NAMALWA (cell line): ENCODE measurements at regions not wholly inside any gene's neighbourhood (a gene's known extent, or its start where the extent isn't known, plus 50 kb on each side); places are given as distances from the start of the nearest gene placed in this dataset.

Source experiments
- DNase-seq: peaks from one replicate; pipeline ENCODE4 v3.0.0-alpha.2; 2015; ENCODE audit warnings: low spot score

DNA sequence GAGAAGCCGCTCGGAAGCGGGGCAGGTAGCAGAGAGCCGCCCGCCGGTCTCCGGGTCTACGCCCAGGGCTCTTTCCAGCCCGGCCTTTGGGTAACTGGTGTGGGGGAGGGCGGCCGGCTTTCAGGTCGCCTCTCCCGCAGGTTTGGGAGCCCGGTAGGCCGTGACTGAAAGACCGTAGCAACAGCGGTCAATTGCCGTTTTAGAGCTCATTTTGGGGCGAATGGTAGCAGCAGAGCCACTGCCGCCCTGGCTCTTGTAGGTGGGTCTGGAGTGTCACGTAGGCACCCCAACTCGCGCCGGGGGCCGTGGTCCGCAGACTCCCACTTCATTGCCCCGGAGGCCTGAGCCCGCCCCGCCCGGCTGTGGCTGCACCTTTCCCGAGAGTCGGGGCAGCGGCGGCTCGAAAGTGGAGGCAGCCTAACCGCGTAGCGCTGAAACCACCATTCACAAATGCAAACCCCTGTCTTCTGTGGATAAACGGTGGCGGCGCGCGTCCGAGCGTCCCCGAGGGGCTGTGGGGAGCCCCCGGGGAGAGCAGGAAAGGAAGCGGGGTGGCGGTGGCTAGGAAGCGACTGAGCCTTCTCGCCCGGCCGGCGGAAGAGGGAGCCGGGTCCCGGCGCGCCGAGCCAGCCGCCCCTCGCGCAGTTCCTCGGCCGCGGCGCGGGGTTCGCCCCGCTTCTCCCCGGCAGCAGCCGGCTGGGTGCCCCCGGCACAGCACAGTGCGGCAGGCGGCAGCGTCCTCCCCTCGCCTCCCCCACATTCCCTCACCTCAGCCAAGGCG is 2185.1 kb upstream of the TENM3 start:
- no peak for DNase-seq

DNA sequence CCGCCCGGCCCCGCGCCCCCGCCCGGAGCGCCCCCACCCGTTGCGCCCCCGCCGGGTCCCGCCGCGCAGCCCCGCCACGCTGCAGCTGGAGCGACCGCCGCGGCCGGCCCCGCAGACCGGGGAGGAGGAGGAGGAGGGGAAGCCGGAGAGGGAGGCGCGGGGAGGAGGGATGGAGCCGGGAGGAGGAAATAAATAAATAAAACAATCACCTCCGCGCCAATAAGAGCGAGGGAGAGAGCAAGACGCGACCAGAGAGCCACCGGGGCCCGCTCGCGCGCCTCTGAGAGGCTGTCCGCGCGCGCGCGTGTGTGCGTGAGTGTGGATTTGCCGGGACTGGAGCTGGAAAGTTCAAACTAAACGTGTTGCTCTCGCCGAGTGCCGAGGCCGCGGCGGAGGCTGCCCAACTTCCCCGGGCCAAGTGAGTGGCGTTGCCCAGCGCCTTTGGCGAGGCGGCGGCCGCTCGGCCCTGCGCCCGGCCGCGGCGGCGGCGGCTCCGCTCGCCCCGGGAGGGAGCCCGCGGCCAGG is 2184.4 kb upstream of the TENM3 start:
- no peak for DNase-seq

DNA sequence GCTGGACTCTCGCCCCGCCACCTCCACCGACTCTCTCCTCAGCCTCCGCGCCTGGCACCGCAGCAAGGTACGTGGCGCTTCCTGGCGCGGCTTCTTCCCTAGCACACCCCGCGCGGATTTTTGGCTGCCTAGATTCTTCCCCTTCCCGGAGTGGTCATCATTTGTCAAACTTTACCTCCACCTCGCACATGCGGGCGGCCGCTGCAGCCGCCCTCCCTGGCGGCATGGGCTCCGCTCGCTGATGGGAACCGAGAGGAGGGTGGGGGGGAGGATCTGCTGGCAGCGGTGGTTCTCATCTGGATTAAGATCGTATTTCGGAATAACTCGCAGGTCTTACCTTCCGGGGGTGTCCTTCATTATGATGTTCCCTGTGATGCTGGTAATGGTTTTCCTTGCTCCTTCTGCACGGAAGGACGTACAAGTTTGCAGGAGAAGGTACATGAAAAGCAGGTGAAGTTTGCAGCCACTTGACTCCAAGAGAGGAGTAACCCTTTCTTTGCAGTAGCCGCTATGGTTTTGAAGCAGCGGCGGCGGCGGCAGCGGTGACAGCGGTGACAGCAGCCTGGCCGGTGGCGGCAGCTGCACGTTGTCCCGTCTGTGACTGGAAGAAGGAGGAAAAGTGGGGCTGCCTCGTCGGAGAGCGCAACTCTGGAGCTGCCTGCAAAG is 2183.9 kb upstream of the TENM3 start:
- no peak for DNase-seq

DNA sequence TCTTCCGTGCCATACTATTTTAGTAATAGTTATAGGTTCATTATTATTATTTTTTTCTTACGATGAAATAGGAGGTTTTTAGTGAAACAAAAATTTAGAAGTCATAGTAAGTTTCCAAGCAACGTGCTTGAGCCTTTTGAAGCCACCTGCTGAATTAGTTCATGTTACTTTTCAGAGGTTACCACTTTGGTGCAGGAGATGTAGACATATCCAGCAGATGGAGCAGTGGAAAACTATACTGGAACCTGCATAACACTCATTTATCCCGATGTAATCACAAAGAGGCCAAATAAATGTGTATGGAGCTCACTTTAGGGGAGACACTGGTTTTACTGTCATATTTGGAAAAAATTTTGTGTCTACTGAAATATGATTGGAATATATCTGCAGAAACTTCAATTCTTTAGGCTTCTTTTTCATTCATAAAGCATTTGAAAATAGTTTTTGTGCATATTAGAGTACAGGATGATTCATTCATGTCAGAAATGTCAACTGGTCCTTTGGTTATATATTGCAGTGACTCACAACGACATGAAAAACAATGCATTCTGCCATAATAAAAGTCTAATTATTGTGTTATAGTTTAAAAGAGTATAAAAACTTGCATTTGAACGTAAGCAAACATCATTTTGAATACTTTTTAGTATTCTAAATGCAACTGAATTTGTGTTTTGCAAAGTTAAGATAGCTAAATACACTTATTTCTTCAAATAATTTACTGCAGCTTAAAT is 2182.9 kb upstream of the TENM3 start:
- no peak for DNase-seq

DNA sequence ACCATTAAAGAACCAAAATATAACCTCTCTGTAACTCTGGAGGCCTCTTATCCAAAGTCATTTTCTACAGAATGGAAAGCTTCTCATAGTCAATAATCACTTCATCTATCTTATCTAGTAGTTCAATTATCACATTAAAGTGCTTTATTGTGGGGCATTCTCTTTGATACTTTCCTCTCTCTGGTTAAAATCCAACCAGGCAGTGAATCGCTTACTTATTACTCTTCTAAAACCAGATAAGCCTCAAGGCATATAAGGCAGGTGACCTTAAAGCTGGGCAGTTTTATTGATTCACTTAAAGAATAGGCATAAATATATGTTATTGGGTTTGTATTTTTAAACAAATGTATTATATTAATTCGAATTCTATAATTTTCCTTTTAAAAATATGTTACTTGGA is 2162.1 kb upstream of the TENM3 start:
- no peak for DNase-seq

DNA sequence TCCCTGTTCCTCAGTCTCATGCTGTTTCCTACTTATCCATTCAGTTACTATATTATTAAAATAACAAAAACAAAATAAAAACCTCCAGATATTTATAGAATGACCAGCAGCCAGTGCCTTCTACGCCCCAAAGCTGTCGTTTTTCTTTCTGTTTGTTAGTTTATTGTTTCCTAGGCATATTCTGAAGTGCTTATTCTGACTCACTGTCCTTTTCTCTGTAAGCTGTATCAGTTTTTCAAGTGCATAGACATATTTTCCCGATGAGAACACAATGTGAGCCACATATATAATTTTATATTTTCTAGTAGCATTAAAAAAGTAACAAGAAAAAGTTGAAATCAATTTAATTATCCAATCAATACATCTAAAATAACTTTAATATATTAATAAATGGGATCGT is 2158.6 kb upstream of the TENM3 start:
- no peak for DNase-seq

DNA sequence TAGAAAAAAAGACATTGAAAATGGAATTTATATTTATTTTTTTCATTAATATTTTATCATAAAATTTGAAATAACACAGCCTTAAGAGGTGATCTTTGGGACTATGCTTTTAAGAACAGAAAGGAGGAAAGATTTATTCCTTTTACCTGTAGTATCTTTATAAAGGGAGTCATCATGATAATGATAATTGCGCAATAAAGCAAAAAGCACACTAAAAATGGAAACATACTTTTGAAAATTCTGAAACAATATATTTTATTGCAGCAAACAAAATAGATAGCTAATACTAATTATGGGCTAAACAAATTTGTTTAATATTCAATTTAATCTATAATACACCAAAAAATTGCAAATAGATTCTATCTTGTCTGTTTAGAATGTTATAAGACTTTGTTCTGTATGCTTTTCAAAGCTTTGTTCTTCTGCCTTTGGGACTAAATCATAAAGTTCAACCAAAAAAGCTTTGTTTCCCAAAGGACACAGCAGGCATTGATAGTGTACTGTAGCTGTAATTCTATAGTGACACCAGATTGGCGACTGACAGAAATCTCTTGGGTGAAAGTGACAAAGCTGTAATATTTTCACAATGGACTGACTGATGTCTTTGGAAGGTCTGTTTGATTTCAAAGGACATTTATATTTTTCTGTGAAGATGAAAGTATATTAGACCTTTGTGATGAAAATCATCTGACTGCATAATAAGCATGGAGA is 2156.6 kb upstream of the TENM3 start:
- DNase-seq, result no peak

DNA sequence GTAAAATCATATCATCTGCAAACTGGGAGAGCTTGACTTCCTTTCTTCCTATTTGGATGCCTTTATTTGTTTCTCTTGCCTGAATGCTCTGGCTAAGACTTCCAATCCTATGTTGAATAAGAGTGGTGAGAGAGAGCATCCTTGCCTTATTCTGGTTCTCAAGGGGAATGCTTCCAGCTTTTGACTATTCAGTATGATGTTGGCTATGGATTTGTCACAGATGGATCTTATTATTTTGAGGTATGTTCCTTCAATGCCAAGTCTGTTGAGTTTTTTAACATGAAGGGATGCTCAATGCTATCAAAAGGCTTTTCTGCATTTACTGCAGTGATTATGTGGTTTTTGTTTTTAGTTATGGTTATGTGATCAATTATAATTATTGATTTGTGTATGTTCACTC is 2144.6 kb upstream of the TENM3 start:
- DNase-seq, result no peak

DNA sequence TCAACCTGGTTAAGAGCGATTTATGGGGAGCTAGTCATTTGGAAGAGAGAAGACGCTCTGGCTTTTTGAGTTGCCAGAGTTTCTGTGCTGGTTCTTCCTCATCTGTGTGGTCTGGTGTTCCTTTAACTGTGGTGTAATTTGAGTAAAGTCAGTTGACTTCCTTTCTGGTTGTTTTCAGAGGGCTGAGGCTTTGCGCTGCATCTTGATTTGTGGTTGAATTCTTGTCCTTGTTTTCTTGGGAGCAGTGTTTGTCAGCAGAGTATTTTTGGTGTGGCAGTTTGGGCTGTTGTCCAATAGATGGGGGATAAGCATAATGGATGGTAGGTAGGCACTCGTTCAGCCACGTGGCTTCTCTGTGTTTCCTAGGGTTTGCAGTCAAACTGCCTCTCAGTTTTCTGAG is 2143.2 kb upstream of the TENM3 start:
- no peak for DNase-seq

DNA sequence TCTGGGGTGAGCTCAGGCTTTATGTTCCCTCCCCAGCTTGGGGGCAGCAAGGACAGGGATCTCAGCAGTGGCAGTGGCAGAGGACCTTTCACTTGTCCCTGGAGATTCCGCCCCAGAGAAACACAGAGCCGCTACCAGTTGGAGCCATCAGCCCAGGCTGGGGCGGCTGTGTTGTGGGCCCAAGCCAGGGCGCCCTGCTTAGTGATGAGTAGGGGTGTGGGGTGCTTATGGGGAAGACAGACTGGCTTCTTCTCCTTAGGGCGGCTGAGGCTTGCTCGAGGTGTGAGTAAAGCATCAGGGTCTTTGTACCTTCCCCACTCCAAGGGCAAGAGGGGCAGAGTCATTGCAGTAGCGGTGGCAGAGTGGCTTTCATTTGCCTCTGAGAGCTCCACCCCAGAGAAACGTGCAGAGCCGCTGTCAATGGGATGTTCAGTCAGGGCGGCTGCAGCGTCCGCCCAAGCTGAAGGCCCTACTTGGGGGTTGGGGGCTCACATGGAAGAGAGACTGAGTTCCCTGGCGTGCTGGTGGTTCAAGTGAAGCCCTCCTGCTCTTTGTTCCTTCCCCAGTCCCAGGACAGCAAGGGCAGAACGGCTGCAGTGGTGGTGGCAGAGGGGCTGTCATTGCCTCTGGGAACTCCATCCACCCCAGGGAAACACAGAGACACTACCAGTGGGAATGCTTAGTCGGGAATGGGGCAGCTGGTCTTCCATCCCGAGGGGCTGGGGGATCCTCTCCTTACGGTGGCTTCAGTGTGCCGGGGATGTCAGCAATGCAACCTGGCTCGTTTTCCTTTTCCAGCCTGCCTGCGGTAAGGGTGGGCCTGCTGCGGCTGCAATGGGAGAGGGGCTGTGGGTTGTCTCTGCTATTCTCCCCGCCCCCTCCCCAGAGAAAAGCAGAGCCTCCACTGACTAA is 2142.5 kb upstream of the TENM3 start:
- DNase-seq, result no peak

DNA sequence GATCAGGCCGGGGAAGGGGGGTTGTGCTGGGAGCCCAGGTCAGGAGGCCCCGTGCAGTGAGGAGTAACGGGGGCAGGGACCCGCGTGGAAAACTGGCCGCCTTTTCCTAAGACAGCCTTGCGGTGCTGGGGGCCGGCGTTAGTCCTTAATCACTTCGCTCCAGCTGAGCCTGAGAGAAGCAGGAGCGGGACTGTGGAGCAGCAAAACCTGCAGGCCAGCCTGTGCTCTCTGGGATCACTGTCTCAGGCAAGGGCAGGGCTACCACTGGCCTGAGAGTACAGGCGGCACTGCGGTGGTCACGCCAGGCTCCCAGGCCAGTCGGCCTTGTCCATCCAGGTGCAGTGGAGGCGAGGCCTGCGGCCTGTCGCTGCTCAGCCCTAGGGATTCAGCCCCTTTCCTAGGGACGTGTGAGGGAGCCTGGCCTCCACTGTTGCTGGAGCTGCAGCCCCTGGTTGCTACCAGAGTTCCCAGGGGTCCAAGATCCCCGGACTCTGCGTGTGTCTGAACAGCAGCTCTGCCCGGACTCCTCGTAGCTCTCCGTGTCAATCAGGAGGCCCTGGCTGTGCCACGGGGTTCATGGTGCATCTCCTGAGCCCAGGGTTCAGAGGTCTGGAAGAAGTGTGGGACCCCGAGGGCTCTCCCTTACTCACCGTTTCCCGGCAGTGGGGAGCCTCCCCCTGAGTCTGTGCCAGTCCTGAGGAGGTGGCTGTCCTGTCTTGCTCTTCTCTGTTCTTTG is 2141.7 kb upstream of the TENM3 start:
- DNase-seq, result no peak

DNA sequence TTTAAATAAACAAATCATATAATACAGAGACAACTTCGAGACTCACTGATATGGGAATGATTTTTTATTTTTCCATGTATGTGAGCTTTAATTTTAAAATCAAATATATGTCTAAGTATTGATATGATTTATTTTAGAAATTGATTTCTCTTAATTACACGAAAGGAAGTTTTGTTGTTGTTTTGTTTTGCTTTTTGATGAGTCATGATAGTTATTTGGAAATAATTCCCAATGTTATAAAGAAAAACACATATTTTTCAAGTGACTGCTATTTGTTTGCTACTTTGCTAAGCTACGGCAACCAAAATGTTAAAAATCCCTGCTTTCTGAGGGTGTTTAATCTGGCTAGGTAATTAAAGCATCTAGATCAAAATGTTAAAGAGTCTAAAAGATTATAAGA is 2139.4 kb upstream of the TENM3 start:
- DNase-seq, result no peak

DNA sequence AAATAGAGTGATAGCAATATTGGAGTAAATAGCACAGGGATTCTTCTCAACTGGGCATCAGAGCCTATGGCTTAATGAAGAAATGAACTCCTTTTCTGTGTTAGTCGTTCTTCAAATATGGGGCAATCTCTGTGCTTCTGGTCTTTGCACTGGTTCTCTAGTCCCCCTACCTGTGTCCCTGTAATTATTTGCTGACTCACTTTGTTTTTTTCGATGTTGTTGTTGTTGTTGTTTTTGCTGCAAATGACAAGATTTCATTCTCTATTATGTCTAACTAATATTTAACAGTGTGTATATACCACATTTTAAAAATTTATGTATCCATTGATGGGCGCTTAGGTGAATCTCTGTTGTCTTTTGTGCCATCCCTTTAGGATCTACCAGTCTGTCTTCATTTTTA is 2137.8 kb upstream of the TENM3 start:
- no peak for DNase-seq

DNA sequence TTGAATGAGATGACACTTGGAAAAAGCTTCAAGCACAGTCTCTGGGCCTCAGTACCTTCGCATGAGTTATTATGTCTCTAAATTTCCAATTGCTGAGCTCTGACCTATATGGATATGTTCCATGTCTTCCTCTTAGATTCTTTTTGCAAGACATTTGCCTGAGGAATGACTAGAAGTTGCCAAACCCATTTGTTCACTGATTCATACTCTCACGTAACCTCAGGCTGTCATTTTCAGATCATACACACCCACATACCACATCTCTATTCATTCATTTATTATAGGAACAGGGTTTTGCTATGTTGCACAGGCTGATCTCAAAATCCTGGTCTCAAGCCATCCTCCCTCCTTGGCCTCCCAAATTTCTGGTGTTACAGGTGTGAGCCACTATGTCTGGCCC is 2137.1 kb upstream of the TENM3 start:
- no peak for DNase-seq

DNA sequence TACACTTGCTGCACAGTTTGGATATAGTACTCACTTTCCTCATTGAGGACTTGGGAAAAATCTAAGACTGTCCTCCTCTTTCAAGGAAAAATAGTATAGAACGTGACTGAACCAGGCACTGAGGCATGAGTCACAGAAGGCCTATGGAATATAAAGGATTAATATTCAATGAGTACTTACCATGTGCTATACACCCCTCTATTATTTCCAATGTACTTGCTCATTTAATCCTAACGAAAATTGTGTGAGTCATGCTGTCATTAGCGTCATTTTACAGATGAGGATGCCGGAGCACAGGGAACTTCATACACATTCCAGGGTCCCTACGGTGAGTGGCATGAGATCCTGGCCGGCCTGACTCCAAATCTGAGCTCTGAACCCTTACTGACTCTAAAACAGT is 2136.2 kb upstream of the TENM3 start:
- DNase-seq, result no peak

DNA sequence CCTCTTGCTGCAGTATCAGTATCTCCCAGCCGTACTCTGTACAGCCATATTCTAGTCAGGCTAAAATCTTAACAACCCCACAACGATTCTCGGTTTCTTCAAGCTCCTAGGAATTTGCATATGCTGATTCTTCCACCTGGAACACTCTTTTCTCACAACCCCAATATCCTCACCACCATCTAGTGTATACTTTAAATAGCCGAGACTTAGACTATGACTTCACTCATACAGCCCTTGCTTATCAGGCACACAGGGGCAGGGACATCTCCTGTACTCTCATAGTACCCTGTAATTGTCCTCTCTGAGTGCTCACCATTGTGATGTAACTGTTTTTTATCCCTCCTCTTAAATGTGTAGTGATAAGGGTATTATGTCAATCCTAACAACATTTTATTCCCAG is 2126.4 kb upstream of the TENM3 start:
- no peak for DNase-seq

DNA sequence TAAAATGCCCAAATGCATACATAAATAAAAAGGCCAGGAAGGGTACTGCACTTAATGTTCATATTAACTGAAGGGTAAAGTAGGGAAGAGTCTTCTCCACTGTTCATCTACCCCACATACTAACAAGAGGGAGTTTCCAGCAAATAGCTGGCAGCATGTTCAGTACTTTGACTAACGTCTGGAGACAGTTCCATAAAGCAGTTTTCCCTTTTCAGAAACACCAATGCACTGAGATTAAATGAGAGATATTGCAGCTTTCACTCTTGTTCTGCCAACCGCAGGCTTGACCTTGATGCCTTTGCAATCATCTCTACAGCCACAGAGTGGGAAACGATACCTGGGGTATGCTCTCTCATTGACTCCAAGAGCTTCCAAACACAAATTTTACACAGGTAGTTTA is 2123.1 kb upstream of the TENM3 start:
- DNase-seq, result no peak

DNA sequence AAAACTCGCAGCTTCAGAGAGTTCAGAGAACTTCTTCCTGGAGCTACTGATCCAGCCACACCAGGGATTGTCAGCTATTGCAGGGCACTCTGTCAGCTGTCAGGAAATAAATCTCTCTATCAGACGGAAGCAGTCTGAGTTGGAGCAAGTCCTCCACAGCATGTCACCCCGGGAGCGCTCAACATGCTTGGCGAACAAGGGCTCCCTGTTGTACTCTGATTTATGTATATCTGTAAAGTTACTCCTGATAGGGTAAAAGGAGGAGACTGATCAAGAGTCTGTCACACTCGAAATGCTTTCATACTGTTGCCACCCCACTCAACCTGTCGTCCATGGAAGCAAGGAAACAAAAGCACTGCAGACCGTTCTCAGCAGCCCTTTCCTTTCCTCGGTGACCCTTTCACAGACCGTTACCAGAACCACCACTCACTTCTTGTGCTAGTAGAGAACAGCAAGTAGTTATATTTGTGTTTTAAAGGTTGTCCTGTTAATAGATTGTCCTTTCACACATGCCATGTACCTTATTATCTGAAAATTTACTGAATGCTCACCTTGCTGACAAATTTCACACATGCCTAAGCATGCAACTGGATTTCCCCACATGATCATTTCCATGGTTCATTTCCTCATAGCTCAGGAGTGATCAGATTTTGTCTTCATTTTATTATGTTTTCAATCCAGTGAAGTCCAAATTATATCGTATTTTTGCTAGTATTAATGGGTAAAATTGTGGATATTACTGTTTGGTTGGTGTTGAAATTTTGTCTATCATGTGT is 2108.9 kb upstream of the TENM3 start:
- DNase-seq, result peak; percentile 9

DNA sequence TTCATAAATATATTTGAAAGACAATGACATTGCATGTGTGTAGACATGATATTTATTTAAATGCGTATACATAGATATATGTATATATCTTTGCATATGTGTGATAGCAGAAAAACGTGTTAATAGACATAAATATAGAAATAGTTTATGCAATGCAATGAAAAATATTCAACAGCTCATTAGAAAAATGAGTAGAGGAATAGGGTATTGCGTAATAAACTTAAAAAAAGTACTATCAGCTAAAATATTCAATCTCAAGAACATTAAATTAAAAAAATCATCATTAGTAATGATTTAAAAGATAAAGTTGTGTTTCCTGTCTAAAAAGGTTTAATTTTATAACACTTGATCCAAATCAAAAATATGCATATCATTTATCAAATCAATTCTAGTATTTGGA is 2101.5 kb upstream of the TENM3 start:
- DNase-seq, result no peak

DNA sequence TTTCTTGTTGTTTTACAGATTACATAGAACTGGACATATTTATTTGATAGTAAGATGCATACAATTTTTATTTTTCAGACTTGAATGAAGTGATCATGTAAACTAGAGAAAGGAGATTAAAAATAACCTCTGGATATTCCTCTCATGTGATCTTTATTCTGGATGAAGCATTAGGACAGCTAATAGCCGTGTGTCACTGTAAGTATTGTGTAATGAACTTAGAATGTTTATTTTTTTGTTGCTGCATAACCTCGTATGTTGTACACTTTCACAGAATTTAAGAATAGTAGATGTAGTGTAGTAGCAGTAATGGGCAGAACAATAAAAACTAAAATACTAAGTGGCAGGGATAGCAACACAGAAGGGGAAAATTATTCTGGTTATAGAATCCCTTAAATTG is 2094.5 kb upstream of the TENM3 start:
- no peak for DNase-seq
